RWPE2 (cell line): ENCODE measurements at regions not wholly inside any gene's neighbourhood (a gene's known extent, or its start where the extent isn't known, plus 50 kb on each side); places are given as distances from the start of the nearest gene placed in this dataset.

Source experiments
- ATAC-seq: fragments of 200-7000 bp; cut with Tn5 transposase; 3 replicates; pipeline ENCODE4 v1.9.1; 2021; ENCODE audit warnings: low read depth
- DNase-seq: peaks from one replicate; pipeline ENCODE4 v3.0.0-alpha.2; 2020; ENCODE audit warnings: low spot score
- H3K27ac ChIP-seq: fragments of 450-650 bp; 2 replicates; pipeline ENCODE4 v1.5.1; 2017; ENCODE audit warnings: mild to moderate bottlenecking; ENCODE audit not compliant: poor library complexity, severe bottlenecking
- H3K27me3 ChIP-seq: fragments of 250-450 bp; sonication (Bioruptor Pico); 2 replicates; pipeline ENCODE4 v1.5.1; 2021; ENCODE audit warnings: mild to moderate bottlenecking, moderate library complexity; ENCODE audit not compliant: insufficient read depth, poor library complexity, severe bottlenecking
- H3K36me3 ChIP-seq: fragments of 250-450 bp; sonication (Bioruptor Pico); 2 replicates; pipeline ENCODE4 v1.5.1; 2020; ENCODE audit warnings: low read depth, mild to moderate bottlenecking, moderate library complexity
- H3K4me1 ChIP-seq: fragments of 250-450 bp; sonication (Bioruptor Pico); 2 replicates; pipeline ENCODE4 v1.5.1; 2021; ENCODE audit warnings: mild to moderate bottlenecking, moderate library complexity; ENCODE audit not compliant: insufficient read depth, poor library complexity, severe bottlenecking
- H3K4me3 ChIP-seq: fragments of 250-450 bp; sonication (Bioruptor Pico); 2 replicates; pipeline ENCODE4 v1.5.1; 2021; ENCODE audit warnings: mild to moderate bottlenecking, moderate library complexity; ENCODE audit not compliant: severe bottlenecking
- H3K9me3 ChIP-seq: fragments of 250-450 bp; sonication (Bioruptor Pico); 2 replicates; pipeline ENCODE4 v1.5.1; 2021; ENCODE audit warnings: mild to moderate bottlenecking, moderate library complexity; ENCODE audit not compliant: severe bottlenecking
- CTCF ChIP-seq: fragments of 450-650 bp; IDR thresholded peaks from one replicate; pipeline ENCODE4 v1.5.1; 2017; ENCODE audit warnings: mild to moderate bottlenecking, moderate library complexity; ENCODE audit not compliant: poor library complexity, severe bottlenecking

DNA sequence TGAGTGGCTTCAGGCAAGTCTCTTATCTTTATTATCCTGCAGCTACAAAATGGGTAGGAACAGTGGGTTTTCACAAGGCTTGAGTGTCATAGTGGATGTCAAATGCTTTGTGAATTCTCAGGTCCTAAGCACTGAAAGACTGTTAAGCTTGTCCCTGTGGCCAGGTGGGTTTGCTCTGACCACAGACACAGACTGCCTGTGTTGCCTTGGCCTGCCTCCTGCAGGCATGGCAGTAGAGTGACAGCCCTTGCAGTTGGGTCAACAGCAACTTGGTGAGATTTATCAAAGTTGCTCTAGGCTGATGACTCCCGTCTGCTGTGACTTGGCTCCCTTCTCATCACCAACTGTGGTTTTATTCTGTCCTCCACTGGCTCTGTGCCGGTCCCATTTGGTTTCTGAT lies 520.0 kb upstream of the CCDC196 start:
- Histone ChIP-seq H3K27ac (no peak overlapping the region), H3K4me1 (no peaks in the 10 kb centered on the region), H3K4me3 (no peak overlapping the region), H3K9me3 (no peaks in the 10 kb centered on the region), H3K27me3 (peaks cover 17% of the 10 kb centered on the region), H3K36me3 (no peaks in the 10 kb centered on the region)
- TF ChIP-seq CTCF: no peak
- DNase-seq (no peak), ATAC-seq (no peak)

DNA sequence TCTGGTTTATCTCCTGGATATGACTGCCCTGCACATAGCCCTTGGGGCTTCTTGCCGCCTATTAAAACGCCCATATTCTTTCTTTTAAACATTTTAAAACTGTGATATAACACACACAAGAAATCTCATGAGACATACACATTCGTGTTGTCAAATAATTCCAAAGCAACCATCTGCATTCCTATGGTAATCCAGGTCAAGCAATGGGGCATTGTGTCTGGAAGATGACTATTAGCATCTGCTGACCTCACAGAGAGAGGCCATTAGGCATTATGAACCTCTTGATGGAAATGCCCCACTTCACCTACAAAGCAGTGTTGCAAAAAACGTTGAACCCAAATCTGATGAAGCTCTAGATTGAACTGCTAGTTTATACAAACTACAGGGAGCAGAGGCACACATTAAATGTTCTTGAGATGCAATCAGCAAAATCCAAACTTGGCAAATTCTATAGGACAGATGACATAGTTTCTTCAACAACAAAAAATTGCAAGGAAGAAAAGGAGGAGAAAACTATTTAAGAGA lies 513.8 kb upstream of the CCDC196 start:
- Histone ChIP-seq H3K4me1 (no peaks in the 10 kb centered on the region), H3K4me3 (no peak overlapping the region), H3K36me3 (no peaks in the 10 kb centered on the region), H3K9me3 (no peaks in the 10 kb centered on the region), H3K27ac (no peak overlapping the region), H3K27me3 (peaks cover 4% of the 10 kb centered on the region)
- no peak for DNase-seq
- ATAC-seq: no peak
- TF ChIP-seq CTCF: no peak

DNA sequence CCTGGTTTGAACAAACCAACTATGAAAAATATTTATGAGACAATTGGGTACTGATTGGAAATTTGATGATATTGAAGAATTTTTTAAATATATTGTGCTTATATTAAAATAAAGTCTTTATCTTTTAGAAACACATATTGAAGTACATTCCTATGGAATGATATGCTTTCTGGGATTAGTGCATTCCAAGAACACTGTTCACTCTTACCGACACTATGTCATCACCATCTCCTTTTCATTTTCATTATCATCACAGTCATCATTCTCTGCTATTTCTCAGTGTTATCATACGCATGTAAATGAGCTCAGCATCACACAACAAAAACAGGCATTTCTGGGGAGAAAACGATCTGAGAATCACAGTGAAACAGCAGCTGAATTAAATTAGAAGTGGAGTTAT lies 513.3 kb upstream of the CCDC196 start:
- Histone ChIP-seq H3K27me3 (peaks cover 4% of the 10 kb centered on the region), H3K9me3 (no peaks in the 10 kb centered on the region), H3K4me1 (no peaks in the 10 kb centered on the region), H3K36me3 (no peaks in the 10 kb centered on the region), H3K4me3 (no peak overlapping the region), H3K27ac (no peak overlapping the region)
- no peak for TF ChIP-seq CTCF
- peak; percentile 51; the same call in 1 of the 3 replicates for ATAC-seq
- no peak for DNase-seq

GRCh38 chr14:65975865-65976264 lies 510.3 kb upstream of the CCDC196 start:
- no peaks in the 10 kb centered on the region for H3K4me1 ChIP-seq
- peaks cover 4% of the 10 kb centered on the region for H3K27me3 ChIP-seq
- DNase-seq: no peak
- no peak overlapping the region for H3K27ac ChIP-seq
- H3K36me3 ChIP-seq: no peaks in the 10 kb centered on the region
- H3K9me3 ChIP-seq: no peaks in the 10 kb centered on the region
- H3K4me3 ChIP-seq: no peak overlapping the region
- ATAC-seq: no peak
- no peak for TF ChIP-seq CTCF

GRCh38 chr14:65976761-65977404 lies 509.3 kb upstream of the CCDC196 start:
- DNase-seq (no peak), ATAC-seq (no peak)
- Histone ChIP-seq H3K27ac (no peak overlapping the region), H3K27me3 (peaks cover 4% of the 10 kb centered on the region), H3K4me1 (no peaks in the 10 kb centered on the region), H3K9me3 (no peaks in the 10 kb centered on the region), H3K4me3 (no peak overlapping the region), H3K36me3 (no peaks in the 10 kb centered on the region)
- no peak for TF ChIP-seq CTCF
